WTC11 (cell line): ENCODE measurements at regions not wholly inside any gene's neighbourhood (a gene's known extent, or its start where the extent isn't known, plus 50 kb on each side); places are given as distances from the start of the nearest gene placed in this dataset.

Experiments used
- CTCF ChIP-seq: fragments of 200-600 bp; IDR thresholded peaks from 2 replicates; pipeline ENCODE4 v1.8.0; 2022; ENCODE audit warnings: antibody characterized with exemption
- EMX1 ChIP-seq: fragments of 250-450 bp; sonication (Bioruptor Pico); IDR thresholded peaks from 2 replicates; pipeline ENCODE4 v1.8.0; 2021; ENCODE audit warnings: mild to moderate bottlenecking
- MAX ChIP-seq: sonication (generic); formaldehyde crosslinking; IDR thresholded peaks from 2 replicates; pipeline ENCODE4 v1.8.0; 2022; ENCODE audit warnings: mild to moderate bottlenecking, missing genetic modification reagents
- NR1H2 ChIP-seq: sonication (generic); formaldehyde crosslinking; IDR thresholded peaks from 2 replicates; pipeline ENCODE4 v1.9.0; 2021; ENCODE audit warnings: mild to moderate bottlenecking, moderate library complexity, missing genetic modification reagents
- NR3C1 ChIP-seq: sonication (generic); formaldehyde crosslinking; conservative IDR thresholded peaks from 2 replicates; pipeline ENCODE4 v1.8.1; 2023; ENCODE audit warnings: low read depth, mild to moderate bottlenecking, missing genetic modification reagents
- PRDM15 ChIP-seq: sonication (generic); formaldehyde crosslinking; IDR thresholded peaks from 2 replicates; pipeline ENCODE4 v1.8.0; 2022; ENCODE audit warnings: missing genetic modification reagents
- RELA ChIP-seq: sonication (generic); formaldehyde crosslinking; IDR thresholded peaks from 2 replicates; pipeline ENCODE4 v1.8.1; 2022; ENCODE audit warnings: missing genetic modification reagents, mild to moderate bottlenecking, borderline replicate concordance

- no peak for TF ChIP-seq NR3C1
- TF ChIP-seq PRDM15 (CRISPR knock-in tag), result no peak
- TF ChIP-seq EMX1 (CRISPR knock-in tag), result no peak
- TF ChIP-seq MAX (CRISPR knock-in tag), result no peak
- no peak for TF ChIP-seq NR1H2 (CRISPR knock-in tag)
- TF ChIP-seq CTCF, result no peak
- TF ChIP-seq RELA, result no peak
These were observed 108.6 kb upstream of the NDST4 start for GRCh38 chr4:115222061-115222460.
